ENCODE measurements at regions not wholly inside any gene's neighbourhood (a gene's known extent, or its start where the extent isn't known, plus 50 kb on each side); places are given as distances from the start of the nearest gene placed in this dataset.

- no peak overlapping the region for H3K4me3 ChIP-seq (ENCODE audit: low read depth, low read length)
- POLR2A ChIA-PET: no interaction called here
- H3K36me3 ChIP-seq (ENCODE audit: control insufficient read depth, insufficient read depth, low read length): no peaks in the 10 kb centered on the region
- no peaks in the 10 kb centered on the region for H3K27me3 ChIP-seq (ENCODE audit: control insufficient read depth, insufficient read depth, low read length)
- TF ChIP-seq CTCF (IDR thresholded peaks at IDR 0.05; ENCODE audit: insufficient read depth, low read depth, low read length): peak; percentile 60
- no peak for DNase-seq (ENCODE audit: low read depth)
- CTCF ChIA-PET: interaction anchor here (0.7 to 5.2 kb wide), 9 partner anchors 8 to 322 kb away, joined by 3 to 47 read pairs (median 4); no protein-coding TSS in a partner anchor
These were observed 911.7 kb upstream of the TMEM132C start for GRCh38 chr12:127355061-127355841.

GRCh38 chr12:127358888-127359287 lies 908.1 kb upstream of the TMEM132C start:
- Histone ChIP-seq H3K36me3 (ENCODE audit: control insufficient read depth, insufficient read depth, low read length) (no peaks in the 10 kb centered on the region), H3K4me3 (ENCODE audit: low read depth, low read length) (no peak overlapping the region), H3K27me3 (ENCODE audit: control insufficient read depth, insufficient read depth, low read length) (no peaks in the 10 kb centered on the region)
- ChIA-PET CTCF (no interaction called here), POLR2A (no interaction called here)
- no peak for DNase-seq (ENCODE audit: low read depth)
- TF ChIP-seq CTCF (IDR thresholded peaks at IDR 0.05; ENCODE audit: insufficient read depth, low read depth, low read length): no peak

- no peak for DNase-seq (ENCODE audit: low read depth)
- CTCF ChIA-PET: no interaction called here
These were observed 906.4 kb upstream of the TMEM132C start for GRCh38 chr12:127360580-127360979.

GRCh38 chr12:127362121-127362520 lies 904.8 kb upstream of the TMEM132C start:
- ChIA-PET CTCF (no interaction called here), POLR2A (no interaction called here)
- H3K4me3 ChIP-seq (ENCODE audit: low read depth, low read length): no peak overlapping the region
- TF ChIP-seq CTCF (IDR thresholded peaks at IDR 0.05; ENCODE audit: insufficient read depth, low read depth, low read length): no peak
- no peaks in the 10 kb centered on the region for H3K36me3 ChIP-seq (ENCODE audit: control insufficient read depth, insufficient read depth, low read length)
- no peak for DNase-seq (ENCODE audit: low read depth)
- H3K27me3 ChIP-seq (ENCODE audit: control insufficient read depth, insufficient read depth, low read length): no peaks in the 10 kb centered on the region

More at GRCh38 chr12:127360580-127360979, 906.4 kb upstream of the TMEM132C start:
- POLR2A ChIA-PET: no interaction called here
- Histone ChIP-seq H3K36me3 (ENCODE audit: control insufficient read depth, insufficient read depth, low read length) (no peaks in the 10 kb centered on the region), H3K27me3 (ENCODE audit: control insufficient read depth, insufficient read depth, low read length) (no peaks in the 10 kb centered on the region), H3K4me3 (ENCODE audit: low read depth, low read length) (no peak overlapping the region)
- TF ChIP-seq CTCF (IDR thresholded peaks at IDR 0.05; ENCODE audit: insufficient read depth, low read depth, low read length): no peak

GRCh38 chr12:127363392-127363791 lies 903.6 kb upstream of the TMEM132C start:
- Histone ChIP-seq H3K4me3 (ENCODE audit: low read depth, low read length) (no peak overlapping the region), H3K36me3 (ENCODE audit: control insufficient read depth, insufficient read depth, low read length) (no peaks in the 10 kb centered on the region), H3K27me3 (ENCODE audit: control insufficient read depth, insufficient read depth, low read length) (no peaks in the 10 kb centered on the region)
- CTCF ChIA-PET: interaction anchor here (0.6 to 1.8 kb wide), 9 partner anchors 8 to 255 kb away, joined by 3 to 24 read pairs (median 4); no protein-coding TSS in a partner anchor
- TF ChIP-seq CTCF (IDR thresholded peaks at IDR 0.05; ENCODE audit: insufficient read depth, low read depth, low read length): peak; percentile 36; the same call in 1 of the 2 replicates
- POLR2A ChIA-PET: no interaction called here
- DNase-seq (ENCODE audit: low read depth): no peak
